ENCODE measurements at regions not wholly inside any gene's neighbourhood (a gene's known extent, or its start where the extent isn't known, plus 50 kb on each side); places are given as distances from the start of the nearest gene placed in this dataset.

DNA sequence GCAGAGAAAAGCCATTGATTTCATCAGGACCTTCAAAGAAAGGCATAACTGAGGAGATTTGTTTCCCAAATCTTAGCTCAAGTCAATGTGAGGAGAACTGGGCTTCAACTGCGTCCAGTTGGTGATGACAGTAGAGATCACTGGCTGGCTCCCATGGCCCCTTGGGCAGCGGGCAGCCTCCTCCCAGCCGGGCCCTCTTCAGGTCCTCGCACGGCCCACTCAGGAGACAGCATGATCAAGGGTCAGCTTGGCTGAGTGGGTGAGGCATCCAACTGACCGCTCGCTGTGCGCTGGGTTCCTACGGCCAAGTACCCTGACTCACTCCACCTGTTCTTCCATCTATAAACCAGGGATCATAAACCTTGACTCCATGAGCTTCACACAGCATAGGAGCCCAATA, 274.0 kb downstream of the NSG2 start:
- ChIA-PET POLR2A (no interaction called here), SMC1A (ENCODE audit: uncharacterized antibody, unreplicated experiment) (no interaction called here), CTCF (interaction anchor here (0.9 kb wide), 1 partner anchor 9 kb away, joined by 4 read pairs; no protein-coding TSS in a partner anchor), RAD21 (ENCODE audit: unreplicated experiment) (no interaction called here)
- Histone ChIP-seq H3K9ac (ENCODE audit: control insufficient read depth, insufficient read depth, low read length) (no peak overlapping the region), H3K4me2 (ENCODE audit: control insufficient read depth, insufficient read depth) (no peak overlapping the region), H3K79me2 (ENCODE audit: control insufficient read depth, insufficient read depth, low read length) (no peaks in the 10 kb centered on the region), H2AFZ (ENCODE audit: control insufficient read depth, low read depth, low read length) (no peak overlapping the region), H3K4me1 (ENCODE audit: control insufficient read depth, insufficient read depth, low read length) (no peaks in the 10 kb centered on the region), H3K9me3 (replicated peaks; ENCODE audit: control insufficient read depth, insufficient read depth, low read length) (no peaks in the 10 kb centered on the region), H4K20me1 (ENCODE audit: control insufficient read depth, insufficient read depth) (no peaks in the 10 kb centered on the region), H3K36me3 (ENCODE audit: control insufficient read depth in 2 of 2, insufficient read depth in 2 of 2, low read length in 1 of 2) (no peaks in the 10 kb centered on the region), H3K27ac (ENCODE audit: control insufficient read depth, insufficient read depth) (no peak overlapping the region), H3K27me3 (replicated peaks in 1 of 2; ENCODE audit: control insufficient read depth in 2 of 2, insufficient read depth in 2 of 2, low read length in 1 of 2) (no peaks in the 10 kb centered on the region; a peak in 1 of 4 replicates), H3K4me3 (no peak overlapping the region)
- BruUV-seq (replicated peaks), result no TSS peak
- in situ Hi-C loops (cut with MboI), result loop anchor here (5.0 kb wide), 2 partner anchors 272 to 702 kb away; partner anchors contain the start of genes BOD1 and NSG2
- 48% methylated on average over 9 of the region's 9 CpGs for WGBS (ENCODE audit: insufficient coverage, insufficient replicate concordance, low lambda C conversion rate, missing lambda C conversion rate)
- FAIRE-seq (no peak), ATAC-seq (no peak), DNase-seq (ENCODE audit: low read depth, low spot score) (no peak)
- TF ChIP-seq FOXM1 (IDR thresholded peaks at IDR 0.05; ENCODE audit: low read depth, low read length), result no peak
- TF ChIP-seq PML (IDR thresholded peaks at IDR 0.05; ENCODE audit: low read length), result no peak
- no peak for TF ChIP-seq EP300 (IDR thresholded peaks at IDR 0.05; ENCODE audit: borderline replicate concordance in 1 of 2, control insufficient read depth in 1 of 2, low read depth in 2 of 2, low read length in 2 of 2)
- no peak for TF ChIP-seq NRF1 (conservative IDR thresholded peaks at IDR 0.05; ENCODE audit: low read depth, low read length)
- TF ChIP-seq JUNB (IDR thresholded peaks at IDR 0.05), result no peak
- no peak for TF ChIP-seq SUZ12 (IDR thresholded peaks at IDR 0.05; ENCODE audit: unreplicated experiment)
- no peak for TF ChIP-seq TARDBP (IDR thresholded peaks at IDR 0.05; ENCODE audit: borderline replicate concordance)
- no peak for TF ChIP-seq NR2C2 (IDR thresholded peaks at IDR 0.05; ENCODE audit: borderline replicate concordance, control insufficient read depth, insufficient read length, low read depth)
- TF ChIP-seq POU2F2 (IDR thresholded peaks at IDR 0.05; ENCODE audit: borderline replicate concordance, low read depth, low read length), result no peak
- TF ChIP-seq, protein P1, sequence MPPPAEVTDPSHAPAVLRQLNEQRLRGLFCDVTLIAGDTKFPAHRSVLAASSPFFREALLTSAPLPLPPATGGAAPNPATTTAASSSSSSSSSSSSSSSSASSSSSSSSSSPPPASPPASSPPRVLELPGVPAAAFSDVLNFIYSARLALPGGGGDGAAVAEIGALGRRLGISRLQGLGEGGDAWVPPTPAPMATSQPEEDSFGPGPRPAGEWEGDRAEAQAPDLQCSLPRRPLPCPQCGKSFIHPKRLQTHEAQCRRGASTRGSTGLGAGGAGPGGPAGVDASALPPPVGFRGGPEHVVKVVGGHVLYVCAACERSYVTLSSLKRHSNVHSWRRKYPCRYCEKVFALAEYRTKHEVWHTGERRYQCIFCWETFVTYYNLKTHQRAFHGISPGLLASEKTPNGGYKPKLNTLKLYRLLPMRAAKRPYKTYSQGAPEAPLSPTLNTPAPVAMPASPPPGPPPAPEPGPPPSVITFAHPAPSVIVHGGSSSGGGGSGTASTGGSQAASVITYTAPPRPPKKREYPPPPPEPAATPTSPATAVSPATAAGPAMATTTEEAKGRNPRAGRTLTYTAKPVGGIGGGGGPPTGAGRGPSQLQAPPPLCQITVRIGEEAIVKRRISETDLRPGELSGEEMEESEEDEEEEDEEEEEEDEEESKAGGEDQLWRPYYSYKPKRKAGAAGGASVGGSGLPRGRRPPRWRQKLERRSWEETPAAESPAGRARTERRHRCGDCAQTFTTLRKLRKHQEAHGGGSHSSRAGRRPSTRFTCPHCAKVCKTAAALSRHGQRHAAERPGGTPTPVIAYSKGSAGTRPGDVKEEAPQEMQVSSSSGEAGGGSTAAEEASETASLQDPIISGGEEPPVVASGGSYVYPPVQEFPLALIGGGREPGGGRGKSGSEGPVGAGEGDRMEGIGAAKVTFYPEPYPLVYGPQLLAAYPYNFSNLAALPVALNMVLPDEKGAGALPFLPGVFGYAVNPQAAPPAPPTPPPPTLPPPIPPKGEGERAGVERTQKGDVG (CRISPR knock-in tag; IDR thresholded peaks at IDR 0.05), result no peak
- TF ChIP-seq, protein P2, sequence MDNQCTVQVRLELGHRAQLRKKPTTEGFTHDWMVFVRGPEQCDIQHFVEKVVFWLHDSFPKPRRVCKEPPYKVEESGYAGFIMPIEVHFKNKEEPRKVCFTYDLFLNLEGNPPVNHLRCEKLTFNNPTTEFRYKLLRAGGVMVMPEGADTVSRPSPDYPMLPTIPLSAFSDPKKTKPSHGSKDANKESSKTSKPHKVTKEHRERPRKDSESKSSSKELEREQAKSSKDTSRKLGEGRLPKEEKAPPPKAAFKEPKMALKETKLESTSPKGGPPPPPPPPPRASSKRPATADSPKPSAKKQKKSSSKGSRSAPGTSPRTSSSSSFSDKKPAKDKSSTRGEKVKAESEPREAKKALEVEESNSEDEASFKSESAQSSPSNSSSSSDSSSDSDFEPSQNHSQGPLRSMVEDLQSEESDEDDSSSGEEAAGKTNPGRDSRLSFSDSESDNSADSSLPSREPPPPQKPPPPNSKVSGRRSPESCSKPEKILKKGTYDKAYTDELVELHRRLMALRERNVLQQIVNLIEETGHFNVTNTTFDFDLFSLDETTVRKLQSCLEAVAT (IDR thresholded peaks at IDR 0.05), result no peak
- intact Hi-C loops (cut with micrococcal nuclease; ENCODE audit: unreplicated experiment), result no loop called here

Measured in GM12878 (cell line).